Raji (cell line): ENCODE measurements at regions not wholly inside any gene's neighbourhood (a gene's known extent, or its start where the extent isn't known, plus 50 kb on each side); places are given as distances from the start of the nearest gene placed in this dataset.

Experiments used
- POLR2A ChIP-seq: IDR thresholded peaks from 2 replicates; pipeline ENCODE4 v1.6.1; 2011; ENCODE audit warnings: low read depth, low read length, control low read depth; ENCODE audit not compliant: insufficient read depth

- no peak for TF ChIP-seq POLR2A
These were observed 52.2 kb upstream of the SPACA1 start for GRCh38 chr6:87995461-87995860.

GRCh38 chr6:87993356-87993755, 54.3 kb upstream of the SPACA1 start:
- no peak for TF ChIP-seq POLR2A

GRCh38 chr6:87990871-87991270, 56.8 kb upstream of the SPACA1 start:
- TF ChIP-seq POLR2A = no peak

- no peak for TF ChIP-seq POLR2A
These were observed 65.5 kb upstream of the SPACA1 start for GRCh38 chr6:87982134-87982533.

DNA sequence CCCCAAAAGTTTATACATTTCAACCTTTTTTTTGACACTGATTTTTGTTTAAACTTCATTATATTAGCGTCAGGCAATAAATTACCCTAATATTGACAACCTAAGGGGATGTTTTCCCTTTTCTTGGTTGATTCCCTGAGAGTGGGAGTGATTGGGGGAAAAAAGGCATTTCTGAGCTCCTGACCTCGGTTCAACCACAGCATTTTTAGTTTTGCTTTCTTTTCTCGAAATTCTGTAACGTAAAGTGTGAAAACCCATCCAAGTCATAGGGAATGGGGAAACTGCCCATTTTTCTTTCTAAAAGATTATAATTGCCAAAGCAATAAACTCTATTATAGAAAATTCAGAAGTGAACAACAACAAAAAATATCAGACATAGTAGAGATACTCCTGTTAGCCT, 67.9 kb upstream of the SPACA1 start:
- TF ChIP-seq POLR2A = no peak

- TF ChIP-seq POLR2A = no peak
These were observed 71.0 kb upstream of the SPACA1 start for GRCh38 chr6:87976616-87977015.

DNA sequence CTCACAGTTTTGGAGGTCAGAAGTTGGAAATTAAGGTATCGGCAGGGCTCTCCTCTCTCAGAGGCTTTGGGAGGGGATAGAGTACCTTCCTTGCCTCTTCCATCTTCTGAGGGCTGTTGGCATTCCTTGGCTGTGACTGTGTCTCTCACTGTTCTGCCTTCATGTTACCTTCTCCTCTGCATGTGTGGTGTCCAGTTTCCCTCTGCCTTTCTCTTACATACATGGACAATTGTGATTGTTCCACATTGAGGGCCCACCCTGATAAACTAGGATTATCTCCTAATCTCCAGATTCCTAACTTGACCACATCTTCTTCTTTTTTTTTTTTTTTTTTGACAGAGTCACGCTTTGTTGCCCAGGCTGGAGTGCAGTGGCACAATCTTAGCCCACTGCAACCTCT, 72.1 kb upstream of the SPACA1 start:
- no peak for TF ChIP-seq POLR2A

DNA sequence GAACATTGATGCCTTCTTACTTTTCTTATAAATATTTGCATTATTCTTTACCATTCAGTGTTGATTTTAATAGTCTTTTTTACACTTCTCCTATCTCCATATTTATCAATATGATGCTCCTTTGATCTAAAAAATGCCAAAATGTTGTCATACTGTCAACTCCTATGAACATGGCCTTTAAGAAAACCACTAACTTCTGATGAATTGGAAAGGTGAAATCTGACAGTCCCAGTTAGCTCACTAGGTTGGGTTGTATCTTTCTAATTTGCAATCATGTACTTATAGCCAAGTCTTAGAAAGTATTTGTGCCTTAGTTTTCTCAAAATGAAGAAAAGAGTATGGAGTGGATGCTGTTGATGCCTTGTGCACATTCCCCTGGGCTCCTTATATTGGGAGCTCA, 75.4 kb upstream of the SPACA1 start:
- no peak for TF ChIP-seq POLR2A

GRCh38 chr6:87971605-87972262, 75.9 kb upstream of the SPACA1 start:
- TF ChIP-seq POLR2A = no peak

- TF ChIP-seq POLR2A = no peak
These were observed 79.0 kb upstream of the SPACA1 start for GRCh38 chr6:87968435-87969278.

DNA sequence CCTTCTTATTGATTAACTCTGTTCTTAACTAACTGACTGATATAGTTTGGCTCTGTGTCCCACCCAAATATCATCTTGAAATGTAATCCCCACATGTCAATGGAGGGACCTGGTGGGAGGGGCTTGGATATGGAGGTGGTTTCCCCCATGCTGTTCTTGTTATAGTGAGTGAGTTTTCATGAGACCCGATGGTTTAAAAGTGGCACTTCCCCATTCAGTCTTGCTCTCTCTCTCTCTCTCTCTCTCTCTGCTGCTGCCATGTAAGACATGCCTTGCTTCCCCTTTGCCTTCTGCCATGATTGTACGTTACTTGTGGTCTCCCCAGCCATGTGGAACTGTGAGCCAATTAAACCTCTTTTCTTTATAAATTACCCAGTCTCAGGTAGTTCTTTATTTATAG, 81.8 kb upstream of the SPACA1 start:
- TF ChIP-seq POLR2A = no peak

- no peak for TF ChIP-seq POLR2A
These were observed 88.6 kb upstream of the SPACA1 start for GRCh38 chr6:87959083-87959482.

DNA sequence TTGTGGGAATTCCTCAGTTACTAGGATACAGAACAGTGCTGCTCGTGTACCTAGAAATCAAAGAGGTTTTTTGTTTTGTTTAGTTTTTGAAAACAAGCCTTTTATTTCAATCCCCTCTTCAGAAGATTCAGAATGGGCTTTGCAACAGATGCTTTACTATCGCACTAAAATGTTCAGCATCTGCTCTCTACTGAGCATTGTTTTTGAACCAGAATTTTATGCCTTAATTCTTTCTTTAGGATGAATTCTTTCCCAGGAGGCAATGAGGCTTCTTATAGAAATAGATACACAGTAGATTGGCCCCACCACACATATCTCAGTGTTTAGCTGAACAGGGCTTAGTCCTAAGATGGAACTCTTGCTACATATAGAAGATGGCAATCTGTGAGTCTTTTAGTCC, 95.9 kb upstream of the SPACA1 start:
- no peak for TF ChIP-seq POLR2A

DNA sequence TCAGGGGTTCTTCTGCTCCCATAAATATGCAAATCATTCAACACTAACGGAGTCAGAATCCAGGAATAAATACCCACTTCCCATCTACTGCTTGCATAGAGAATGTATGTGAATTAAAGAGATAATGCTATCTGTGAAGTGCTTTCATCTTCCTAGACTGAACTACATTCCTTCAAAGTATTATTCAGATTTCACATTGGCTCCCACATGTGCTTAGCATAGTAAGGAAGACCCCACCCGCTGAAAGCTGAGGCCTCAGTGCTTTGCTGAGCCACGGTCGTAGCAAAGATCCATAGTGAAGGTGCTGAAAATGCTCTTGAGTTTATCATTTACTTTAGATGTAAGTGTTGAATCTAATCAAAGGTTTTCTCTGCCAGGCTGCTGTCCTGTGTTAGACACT, 97.0 kb upstream of the SPACA1 start:
- no peak for TF ChIP-seq POLR2A

DNA sequence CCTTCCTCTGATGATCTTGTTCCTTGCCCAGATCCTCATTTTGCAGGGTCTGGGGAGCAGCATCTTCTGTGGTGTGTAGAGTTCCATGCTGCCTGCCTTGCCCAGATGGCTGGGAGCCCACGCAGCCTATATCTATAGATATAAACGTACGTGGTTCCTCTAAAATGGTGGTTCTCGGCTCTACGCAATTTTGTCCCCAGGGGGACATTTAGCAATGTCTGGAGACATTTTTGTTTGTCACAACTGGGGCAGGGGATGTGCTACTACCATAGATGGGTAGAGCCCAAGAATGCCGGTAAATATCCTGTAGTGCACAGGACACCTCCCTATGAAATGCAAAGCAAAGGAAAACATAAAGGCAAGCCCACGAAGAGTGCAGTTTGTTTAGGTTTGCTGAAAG, 98.4 kb upstream of the SPACA1 start:
- no peak for TF ChIP-seq POLR2A

DNA sequence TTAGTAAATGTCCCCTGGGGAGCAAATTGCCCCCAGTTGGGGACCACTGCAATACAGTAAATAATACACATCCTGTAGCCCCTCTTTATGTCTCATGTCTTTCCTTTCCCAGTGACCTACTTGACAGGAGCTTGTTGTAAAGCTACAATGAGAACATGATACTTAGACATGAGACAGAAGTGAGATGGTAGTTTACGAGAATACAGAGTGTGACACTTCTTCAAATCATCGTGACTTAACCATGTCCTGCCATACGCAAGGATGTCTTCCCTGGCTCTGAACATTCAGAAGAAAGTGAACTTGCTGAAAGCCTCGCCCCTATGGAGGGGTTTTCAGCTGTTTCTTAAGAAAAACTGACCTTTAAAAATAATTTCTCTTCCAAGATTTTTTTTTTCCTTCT, 101.0 kb upstream of the SPACA1 start:
- no peak for TF ChIP-seq POLR2A
